GM23338 (cell line): ENCODE measurements at regions not wholly inside any gene's neighbourhood (a gene's known extent, or its start where the extent isn't known, plus 50 kb on each side); places are given as distances from the start of the nearest gene placed in this dataset.

Experiments used
- ATAC-seq: fragments of 200-7000 bp; cut with Tn5 transposase; 3 replicates; pipeline ENCODE4 v1.9.1; 2020
- DNase-seq: peaks from one replicate; pipeline ENCODE4 v3.0.0-alpha.2; 2015; ENCODE audit warnings: low spot score
- H2AFZ ChIP-seq: fragments of 200-600 bp; sonication (generic); 2 replicates; pipeline ENCODE4 v1.8.0; 2016; ENCODE audit warnings: antibody characterized with exemption, mild to moderate bottlenecking, moderate library complexity
- H3F3A ChIP-seq: fragments of 200-600 bp; sonication (generic); replicated peaks from 2 replicates; pipeline ENCODE4 v1.8.0; 2017; ENCODE audit warnings: antibody characterized with exemption, mixed run types, low read depth
- H3K27ac ChIP-seq: fragments of 200-600 bp; sonication (generic); 2 replicates; pipeline ENCODE4 v1.6.1; 2016; ENCODE audit warnings: low read depth
- H3K27me3 ChIP-seq: fragments of 200-600 bp; sonication (generic); 2 replicates; pipeline ENCODE4 v1.8.0; 2016; ENCODE audit warnings: mild to moderate bottlenecking, mixed run types, moderate library complexity; ENCODE audit not compliant: insufficient read depth
- H3K36me3 ChIP-seq: fragments of 200-600 bp; sonication (generic); 2 replicates; pipeline ENCODE4 v1.8.0; 2016; ENCODE audit warnings: mild to moderate bottlenecking; ENCODE audit not compliant: insufficient read depth
- H3K4me1 ChIP-seq: fragments of 200-600 bp; sonication (generic); 2 replicates; pipeline ENCODE4 v1.8.0; 2016; ENCODE audit warnings: mild to moderate bottlenecking, moderate library complexity; ENCODE audit not compliant: insufficient read depth
- H3K4me2 ChIP-seq: fragments of 200-600 bp; sonication (generic); 2 replicates; pipeline ENCODE4 v1.7.1; 2017; ENCODE audit warnings: mixed run types
- H3K4me3 ChIP-seq: fragments of 200-600 bp; sonication (generic); 2 replicates; pipeline ENCODE4 v1.6.1; 2016; ENCODE audit warnings: mixed run types
- H3K79me2 ChIP-seq: fragments of 200-600 bp; sonication (generic); replicated peaks from 2 replicates; pipeline ENCODE4 v1.8.0; 2017; ENCODE audit warnings: mild to moderate bottlenecking; ENCODE audit not compliant: insufficient read depth
- H3K9me2 ChIP-seq: fragments of 200-600 bp; sonication (generic); 2 replicates; pipeline ENCODE4 v1.8.0; 2017; ENCODE audit not compliant: insufficient read depth
- H4K20me1 ChIP-seq: fragments of 200-600 bp; sonication (generic); replicated peaks from 2 replicates; pipeline ENCODE4 v1.8.0; 2017; ENCODE audit warnings: mild to moderate bottlenecking; ENCODE audit not compliant: insufficient read depth
- H3K27ac Mint-ChIP-seq: 2 replicates; pipeline ENCODE4 v1.8.0; 2020; ENCODE audit warnings: inconsistent platforms, mild to moderate bottlenecking, moderate library complexity, mixed read lengths
- H3K27me3 Mint-ChIP-seq: 3 replicates; pipeline ENCODE4 v1.8.0; 2022; ENCODE audit warnings: low read depth, mild to moderate bottlenecking, moderate library complexity, mixed read lengths, inconsistent platforms; ENCODE audit not compliant: insufficient read depth, poor library complexity
- H3K36me3 Mint-ChIP-seq: 3 replicates; pipeline ENCODE4 v1.8.0; 2021; ENCODE audit warnings: low read depth, mild to moderate bottlenecking, inconsistent platforms, moderate library complexity, mixed read lengths
- H3K4me1 Mint-ChIP-seq: 3 replicates; pipeline ENCODE4 v1.8.0; 2020; ENCODE audit warnings: mild to moderate bottlenecking, inconsistent platforms, mixed read lengths
- H3K4me3 Mint-ChIP-seq: 3 replicates; pipeline ENCODE4 v1.8.0; 2021; ENCODE audit warnings: moderate library complexity, mild to moderate bottlenecking, inconsistent platforms, mixed read lengths
- H3K9me3 Mint-ChIP-seq: 3 replicates; pipeline ENCODE4 v1.8.0; 2020; ENCODE audit warnings: moderate library complexity, mild to moderate bottlenecking, inconsistent platforms, mixed read lengths
- CTCF ChIP-seq, 2 experiments: fragments of 200-600 bp in 1 of 2; sonication (generic) in 1 of 2; conservative IDR thresholded peaks; 2 replicates each; pipeline versions ENCODE4 v1.5.1 to v1.6.1; 2016 to 2017; ENCODE audit warnings: antibody characterized with exemption in 2 of 2, low read depth in 2 of 2, mild to moderate bottlenecking in 2 of 2, moderate library complexity in 1 of 2
- ETS1 ChIP-seq: IDR thresholded peaks from 2 replicates; pipeline ENCODE4 v1.6.1; 2016; ENCODE audit warnings: antibody characterized with exemption
- EZH2 ChIP-seq: fragments of 200-600 bp; sonication (generic); IDR thresholded peaks from one replicate; pipeline ENCODE4 v1.8.0; 2017; ENCODE audit warnings: antibody characterized with exemption, mild to moderate bottlenecking, low read depth; ENCODE audit not compliant: unreplicated experiment
- EZH2phosphoT487 ChIP-seq: fragments of 200-600 bp; sonication (generic); IDR thresholded peaks from one replicate; pipeline ENCODE4 v1.8.1; 2018; ENCODE audit warnings: antibody characterized with exemption; ENCODE audit not compliant: unreplicated experiment
- JUNB ChIP-seq: IDR thresholded peaks from one replicate; pipeline ENCODE4 v1.6.1; 2016; ENCODE audit warnings: antibody characterized with exemption; ENCODE audit not compliant: unreplicated experiment
- NANOG ChIP-seq: IDR thresholded peaks from 2 replicates; pipeline ENCODE4 v1.6.1; 2016; ENCODE audit warnings: antibody characterized with exemption, borderline replicate concordance
- POLR2AphosphoS5 ChIP-seq: IDR thresholded peaks from 2 replicates; pipeline ENCODE4 v1.6.1; 2016; ENCODE audit warnings: antibody characterized with exemption, low read depth
- REST ChIP-seq: IDR thresholded peaks from one replicate; pipeline ENCODE4 v1.6.1; 2018; ENCODE audit warnings: antibody characterized with exemption; ENCODE audit not compliant: unreplicated experiment
- STAT1 ChIP-seq: IDR thresholded peaks from one replicate; pipeline ENCODE4 v1.6.1; 2016; ENCODE audit warnings: antibody characterized with exemption; ENCODE audit not compliant: unreplicated experiment
- ZNF462 ChIP-seq: fragments of 250-450 bp; sonication (Bioruptor Pico); IDR thresholded peaks from 2 replicates; pipeline ENCODE4 v1.5.0; 2020; ENCODE audit warnings: mild to moderate bottlenecking, moderate library complexity

GRCh38 chr15:39025881-39026280 lies 461.3 kb upstream of the RASGRP1 start (continued):
- TF ChIP-seq EZH2phosphoT487 (no peak), REST (no peak), ETS1 (no peak), CTCF (conservative IDR thresholded peaks at IDR 0.05; ENCODE audit: low read depth in 2 of 2) (no peak), STAT1 (no peak)

DNA sequence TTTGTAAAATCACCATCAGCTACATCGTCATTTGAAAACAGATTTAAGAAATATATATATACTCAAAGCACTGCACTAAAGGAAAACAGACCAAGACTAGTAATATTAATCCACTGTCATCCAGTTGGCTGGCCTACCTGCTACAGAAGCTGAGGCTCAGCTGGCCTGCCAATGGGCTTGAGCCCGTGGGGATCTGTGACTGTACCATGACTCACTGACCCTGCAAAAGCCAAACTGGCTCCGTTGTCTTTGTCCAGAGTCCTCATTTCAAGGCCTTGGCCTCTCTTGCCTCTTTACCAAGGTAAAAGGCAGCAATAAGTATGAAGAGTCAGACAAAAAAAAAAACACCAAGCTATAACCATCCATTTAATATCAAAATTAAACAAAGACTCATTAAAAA lies 463.5 kb upstream of the RASGRP1 start:
- H3K79me2 ChIP-seq, result no peaks in the 10 kb centered on the region
- ATAC-seq, result no peak
- TF ChIP-seq EZH2 (no peak), POLR2AphosphoS5 (no peak), CTCF (conservative IDR thresholded peaks at IDR 0.05; ENCODE audit: low read depth in 2 of 2) (no peak), STAT1 (no peak), EZH2phosphoT487 (no peak), JUNB (no peak), ZNF462 (CRISPR knock-in tag) (no peak), NANOG (no peak)

More for the DNA sequence above, 463.5 kb upstream of the RASGRP1 start:
- no peaks in the 10 kb centered on the region for H3K36me3 Mint-ChIP-seq
- no peak overlapping the region for H3K4me2 ChIP-seq
- DNase-seq, result no peak
- no peaks in the 10 kb centered on the region for H3K27me3 ChIP-seq
- H3K4me3 Mint-ChIP-seq, result no peak overlapping the region
- H3K4me1 ChIP-seq, result peaks cover 8% of the 10 kb centered on the region
- no peaks in the 10 kb centered on the region for H3F3A ChIP-seq
- H3K27me3 Mint-ChIP-seq, result no peaks in the 10 kb centered on the region
- no peaks in the 10 kb centered on the region for H3K9me3 Mint-ChIP-seq
- no peaks in the 10 kb centered on the region for H3K36me3 ChIP-seq
- H3K27ac Mint-ChIP-seq, result no peak overlapping the region
- H3K4me1 Mint-ChIP-seq, result peaks cover 25% of the 10 kb centered on the region
- no peak overlapping the region for H2AFZ ChIP-seq
- H4K20me1 ChIP-seq, result no peaks in the 10 kb centered on the region
- no peak overlapping the region for H3K27ac ChIP-seq
- H3K9me2 ChIP-seq, result peaks cover 4% of the 10 kb centered on the region
- no peak overlapping the region for H3K4me3 ChIP-seq
